ENCODE measurements at regions not wholly inside any gene's neighbourhood (a gene's known extent, or its start where the extent isn't known, plus 50 kb on each side); places are given as distances from the start of the nearest gene placed in this dataset.

GRCh38 chr2:224126003-224126402, 86.9 kb upstream of the SERPINE2 start:
- TF ChIP-seq CTCF (IDR thresholded peaks at IDR 0.05; ENCODE audit: extremely low read depth in 1 of 2, insufficient read depth in 1 of 2, low read depth in 1 of 2, low read length in 2 of 2): no peak
- no peak for TF ChIP-seq POLR2A (IDR thresholded peaks at IDR 0.05; ENCODE audit: low read depth, low read length)
- TF ChIP-seq POLR2AphosphoS5 (IDR thresholded peaks at IDR 0.05; ENCODE audit: insufficient read depth, low read depth, low read length): no peak

Measured in endothelial cell of umbilical vein (primary cell).